Natural killer cell (primary cell): ENCODE measurements at regions not wholly inside any gene's neighbourhood (a gene's known extent, or its start where the extent isn't known, plus 50 kb on each side); places are given as distances from the start of the nearest gene placed in this dataset.

Experiments
- ATAC-seq, 3 donors: fragments of 150-1000 bp in 2 of 3; fragments of 200-7000 bp in 1 of 3; cut with Tn5 transposase; 1 replicate in 1 of 3; 2 replicates in 2 of 3; pipeline ENCODE4 v1.10.0; 2021; ENCODE audit warnings: mild to moderate bottlenecking in 2 of 3, moderate library complexity in 2 of 3
- DNase-seq, 2 donors: peaks; one replicate each; pipeline versions ENCODE4 v3.0.0 to v3.0.0-alpha.2; 2013 to 2021; ENCODE audit warnings: mixed read lengths in 1 of 2
- H3K27ac ChIP-seq: one replicate; pipeline ENCODE4 v1.5.1; 2013; ENCODE audit warnings: mild to moderate bottlenecking, low read length
- H3K27me3 ChIP-seq: one replicate; pipeline ENCODE4 v1.6.1; 2013; ENCODE audit warnings: low read length; ENCODE audit not compliant: control insufficient read depth, insufficient read depth
- H3K36me3 ChIP-seq: one replicate; pipeline ENCODE4 v1.6.1; 2013; ENCODE audit warnings: low read length; ENCODE audit not compliant: control insufficient read depth, insufficient read depth
- H3K4me1 ChIP-seq: one replicate; pipeline ENCODE4 v1.6.1; 2013; ENCODE audit warnings: low read length; ENCODE audit not compliant: control insufficient read depth, insufficient read depth
- H3K4me3 ChIP-seq: one replicate; pipeline ENCODE4 v1.5.1; 2013; ENCODE audit warnings: low read length
- H3K9me3 ChIP-seq: one replicate; pipeline ENCODE4 v1.6.1; 2013; ENCODE audit warnings: low read length; ENCODE audit not compliant: control insufficient read depth, insufficient read depth
- H3K27ac Mint-ChIP-seq, 2 donors: one replicate each; pipeline ENCODE4 v1.8.0; 2022; ENCODE audit warnings: mild to moderate bottlenecking in 2 of 2, mixed read lengths in 2 of 2, moderate library complexity in 1 of 2
- H3K27me3 Mint-ChIP-seq, 2 donors: one replicate each; pipeline ENCODE4 v1.8.0; 2022; ENCODE audit warnings: low read depth in 2 of 2, mixed read lengths in 2 of 2
- H3K36me3 Mint-ChIP-seq: one replicate; pipeline ENCODE4 v1.8.0; 2022; ENCODE audit warnings: mixed read lengths
- H3K4me1 Mint-ChIP-seq, 2 donors: one replicate each; pipeline ENCODE4 v1.8.0; 2022; ENCODE audit warnings: mixed read lengths in 2 of 2
- H3K4me3 Mint-ChIP-seq: one replicate; pipeline ENCODE4 v1.8.0; 2022; ENCODE audit warnings: mild to moderate bottlenecking, moderate library complexity, mixed read lengths
- H3K9me3 Mint-ChIP-seq, 2 donors: one replicate each; pipeline ENCODE4 v1.8.0; 2022; ENCODE audit warnings: mixed read lengths in 2 of 2
- CTCF ChIP-seq: fragments of 200-600 bp; IDR thresholded peaks from one replicate; pipeline ENCODE4 v1.8.0; 2022; ENCODE audit warnings: antibody characterized with exemption
- WGBS: methylation state at CpG from one replicate; pipeline ENCODE4 v1.1.7; 2013; ENCODE audit warnings: missing lambda C conversion rate; ENCODE audit not compliant: insufficient coverage; 5-methylcytosine and 5-hydroxymethylcytosine counted together
- intact Hi-C: fragments of 100-400 bp; cut with micrococcal nuclease; formaldehyde crosslinking; loops from one replicate; pipeline ENCODE4 v1.14.2; 2022

GRCh38 chr11:28684011-28684586 lies 575.9 kb downstream of the METTL15 start:
- Mint-ChIP-seq H3K27me3 (no peaks in the 10 kb centered on the region), H3K4me1 (no peaks in the 10 kb centered on the region), H3K36me3 (no peaks in the 10 kb centered on the region), H3K4me3 (no peak overlapping the region), H3K9me3 (peaks cover 9 to 15% of the 10 kb centered on the region in 2 donors), H3K27ac (no peak overlapping the region)
- DNase-seq (no peak), ATAC-seq (no peak)
- intact Hi-C loops = no loop called here
- H3K27ac ChIP-seq = no peak overlapping the region
- no peaks in the 10 kb centered on the region for H3K36me3 ChIP-seq
- TF ChIP-seq CTCF = no peak
- H3K27me3 ChIP-seq = no peaks in the 10 kb centered on the region
- H3K4me3 ChIP-seq = no peak overlapping the region
- 60% methylated on average over 4 of the region's 4 CpGs for WGBS
- H3K9me3 ChIP-seq = peaks cover under 1% of the 10 kb centered on the region
- no peaks in the 10 kb centered on the region for H3K4me1 ChIP-seq

DNA sequence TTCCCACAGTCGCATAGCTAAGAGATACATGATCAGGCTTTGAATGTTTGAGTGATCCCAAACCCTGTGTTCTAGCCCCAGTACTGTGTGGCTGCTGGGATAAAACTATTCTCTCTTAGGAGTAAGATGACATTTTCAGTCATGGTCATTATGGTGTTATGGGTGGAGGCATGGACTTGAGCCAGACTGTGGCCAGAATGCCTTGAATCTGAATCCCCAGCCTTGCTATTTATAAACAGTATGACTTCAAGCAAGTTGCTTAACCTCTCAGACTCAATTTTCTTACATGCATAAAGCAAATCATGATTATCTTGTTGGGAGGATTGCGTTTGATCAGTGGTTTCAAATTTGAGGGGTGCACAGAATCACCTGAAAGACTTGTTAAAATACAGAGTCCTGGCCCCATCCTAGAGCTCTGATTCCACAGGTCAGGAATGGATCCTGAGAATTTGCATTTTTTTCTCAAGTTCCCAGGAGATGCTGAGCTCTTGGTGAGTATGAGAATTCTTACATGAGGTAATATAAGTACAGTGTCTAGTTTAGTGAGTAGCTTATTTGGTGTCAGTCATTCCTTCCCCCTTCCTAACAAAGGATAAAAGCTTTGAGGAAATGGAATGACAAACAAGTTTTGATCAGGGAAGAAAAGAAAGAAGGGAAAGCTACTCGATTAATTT lies 571.7 kb downstream of the METTL15 start:
- H3K27ac Mint-ChIP-seq = no peak overlapping the region
- Histone ChIP-seq H3K27ac (no peak overlapping the region), H3K27me3 (no peaks in the 10 kb centered on the region), H3K4me1 (no peaks in the 10 kb centered on the region), H3K9me3 (no peaks in the 10 kb centered on the region), H3K4me3 (no peak overlapping the region), H3K36me3 (no peaks in the 10 kb centered on the region)
- 89% methylated on average over 3 of the region's 3 CpGs for WGBS
- intact Hi-C loops = no loop called here
- no peak for TF ChIP-seq CTCF
- no peaks in the 10 kb centered on the region for H3K36me3 Mint-ChIP-seq
- H3K4me1 Mint-ChIP-seq = no peaks in the 10 kb centered on the region
- peaks cover 8 to 19% of the 10 kb centered on the region in 2 donors for H3K9me3 Mint-ChIP-seq
- ATAC-seq = no peak
- DNase-seq = no peak
- no peak overlapping the region for H3K4me3 Mint-ChIP-seq
- H3K27me3 Mint-ChIP-seq = no peaks in the 10 kb centered on the region

DNA sequence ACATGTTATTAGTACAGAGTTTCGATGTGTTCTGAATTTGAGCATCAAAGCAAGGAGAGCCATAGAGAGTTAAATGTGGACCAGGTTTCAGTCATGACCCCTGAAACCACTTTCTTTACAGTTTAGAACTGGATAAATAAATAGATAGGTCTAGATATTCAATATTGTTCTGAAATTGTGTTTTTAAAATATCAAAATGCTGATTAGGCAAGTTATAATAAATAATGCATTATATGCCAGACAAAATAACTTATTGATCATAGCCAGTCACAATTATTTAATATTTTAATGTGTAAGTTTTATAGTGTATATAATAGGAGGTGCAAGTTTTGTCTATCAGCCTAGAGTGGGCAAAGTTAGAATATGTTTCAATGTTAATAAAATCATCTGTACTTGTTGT lies 569.5 kb downstream of the METTL15 start:
- H3K4me1 Mint-ChIP-seq = no peaks in the 10 kb centered on the region
- H3K4me3 Mint-ChIP-seq = no peak overlapping the region
- no peaks in the 10 kb centered on the region for H3K27me3 ChIP-seq
- no peaks in the 10 kb centered on the region for H3K27me3 Mint-ChIP-seq
- H3K4me1 ChIP-seq = no peaks in the 10 kb centered on the region
- intact Hi-C loops = no loop called here
- no peaks in the 10 kb centered on the region for H3K36me3 ChIP-seq
- no peak overlapping the region for H3K27ac ChIP-seq
- no peaks in the 10 kb centered on the region for H3K36me3 Mint-ChIP-seq
- H3K9me3 ChIP-seq = no peaks in the 10 kb centered on the region
- ATAC-seq = no peak
- no peak overlapping the region for H3K4me3 ChIP-seq
- H3K9me3 Mint-ChIP-seq = peaks cover 10 to 11% of the 10 kb centered on the region in 2 donors
- 83% methylated on average over 1 of the region's 1 CpG for WGBS
- no peak for TF ChIP-seq CTCF
- H3K27ac Mint-ChIP-seq = no peak overlapping the region
- no peak for DNase-seq

- TF ChIP-seq CTCF = no peak
- 89% methylated on average over 2 of the region's 2 CpGs for WGBS
- no peak for ATAC-seq
- no peaks in the 10 kb centered on the region for H3K27me3 Mint-ChIP-seq
- peaks cover 10 to 18% of the 10 kb centered on the region in 2 donors for H3K9me3 Mint-ChIP-seq
- no peaks in the 10 kb centered on the region for H3K4me1 Mint-ChIP-seq
- no peaks in the 10 kb centered on the region for H3K4me1 ChIP-seq
- DNase-seq = no peak
- no peaks in the 10 kb centered on the region for H3K27me3 ChIP-seq
- no peaks in the 10 kb centered on the region for H3K9me3 ChIP-seq
- H3K27ac Mint-ChIP-seq = no peak overlapping the region
- no peaks in the 10 kb centered on the region for H3K36me3 Mint-ChIP-seq
- H3K4me3 Mint-ChIP-seq = no peak overlapping the region
- H3K27ac ChIP-seq = no peak overlapping the region
- H3K36me3 ChIP-seq = no peaks in the 10 kb centered on the region
- intact Hi-C loops = no loop called here
- no peak overlapping the region for H3K4me3 ChIP-seq
Observed at GRCh38 chr11:28675183-28675582, 567.0 kb downstream of the METTL15 start.
